ENCODE measurements at regions not wholly inside any gene's neighbourhood (a gene's known extent, or its start where the extent isn't known, plus 50 kb on each side); places are given as distances from the start of the nearest gene placed in this dataset.
"Not testable (repeated sequence)": the region's sequence is repeated elsewhere in the genome, so short reads cannot be mapped to it uniquely, and the experiment has no call there.

GRCh38 chr2:91422102-91422501 is 2730.6 kb downstream of the RPIA start:
- H3K4me1 ChIP-seq; H3K9ac ChIP-seq (ENCODE audit: low read depth in 2 of 2, low read length in 2 of 2); H3K27ac ChIP-seq; intact Hi-C loops (cut with DNase I); H3K36me3 ChIP-seq; H3K4me3 ChIP-seq; DNase-seq; H3K27me3 ChIP-seq; H3K9me3 ChIP-seq: not testable (repeated sequence)

DNA sequence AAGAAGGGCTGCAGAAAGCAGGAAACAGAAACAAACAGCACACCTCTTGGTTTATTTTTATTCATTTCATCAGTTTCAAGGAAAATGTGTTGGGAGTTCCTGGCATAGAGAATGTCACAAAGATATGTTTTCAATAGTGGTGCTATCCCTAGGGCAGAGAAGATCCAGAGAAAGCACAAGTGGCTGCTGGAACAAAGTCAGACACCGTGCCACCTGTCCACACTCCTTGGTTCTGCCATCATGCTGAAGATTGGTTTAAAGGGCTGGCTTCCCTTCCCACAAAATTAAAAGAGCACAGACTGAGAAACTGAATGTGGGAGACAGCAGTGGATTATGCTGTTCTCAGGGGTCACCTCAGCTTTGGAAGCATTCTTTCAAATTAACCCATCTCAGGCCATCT is 2735.7 kb downstream of the RPIA start:
- H3K4me3 ChIP-seq; H3K36me3 ChIP-seq; H3K4me1 ChIP-seq; DNase-seq; intact Hi-C loops (cut with DNase I); H3K27me3 ChIP-seq; H3K9me3 ChIP-seq; H3K27ac ChIP-seq; H3K9ac ChIP-seq (ENCODE audit: low read depth in 2 of 2, low read length in 2 of 2): not testable (repeated sequence)

- H3K4me1 ChIP-seq; intact Hi-C loops (cut with DNase I); H3K27ac ChIP-seq; H3K9ac ChIP-seq (ENCODE audit: low read depth in 2 of 2, low read length in 2 of 2); H3K9me3 ChIP-seq; H3K4me3 ChIP-seq; DNase-seq; H3K36me3 ChIP-seq: not testable (repeated sequence)
- peaks cover 24% of the 10 kb centered on the region for H3K27me3 ChIP-seq
Measured at GRCh38 chr2:91441932-91442245, 2750.4 kb downstream of the RPIA start.

- H3K27me3 ChIP-seq: peaks cover 24% of the 10 kb centered on the region
- no peaks in the 10 kb centered on the region for H3K4me1 ChIP-seq
- no peaks in the 10 kb centered on the region for H3K9me3 ChIP-seq
- peak overlapping the region; percentile 23 for H3K4me3 ChIP-seq
- H3K27ac ChIP-seq: no peak overlapping the region
- H3K9ac ChIP-seq (ENCODE audit: low read depth in 2 of 2, low read length in 2 of 2): no peak overlapping the region
- no peak for TF ChIP-seq CTCF (IDR thresholded peaks at IDR 0.05)
- DNase-seq: peak; percentile 18
- H3K36me3 ChIP-seq: no peaks in the 10 kb centered on the region
- intact Hi-C loops (cut with DNase I): no loop called here
Measured at GRCh38 chr2:91442246-91442905, 2750.9 kb downstream of the RPIA start.

DNA sequence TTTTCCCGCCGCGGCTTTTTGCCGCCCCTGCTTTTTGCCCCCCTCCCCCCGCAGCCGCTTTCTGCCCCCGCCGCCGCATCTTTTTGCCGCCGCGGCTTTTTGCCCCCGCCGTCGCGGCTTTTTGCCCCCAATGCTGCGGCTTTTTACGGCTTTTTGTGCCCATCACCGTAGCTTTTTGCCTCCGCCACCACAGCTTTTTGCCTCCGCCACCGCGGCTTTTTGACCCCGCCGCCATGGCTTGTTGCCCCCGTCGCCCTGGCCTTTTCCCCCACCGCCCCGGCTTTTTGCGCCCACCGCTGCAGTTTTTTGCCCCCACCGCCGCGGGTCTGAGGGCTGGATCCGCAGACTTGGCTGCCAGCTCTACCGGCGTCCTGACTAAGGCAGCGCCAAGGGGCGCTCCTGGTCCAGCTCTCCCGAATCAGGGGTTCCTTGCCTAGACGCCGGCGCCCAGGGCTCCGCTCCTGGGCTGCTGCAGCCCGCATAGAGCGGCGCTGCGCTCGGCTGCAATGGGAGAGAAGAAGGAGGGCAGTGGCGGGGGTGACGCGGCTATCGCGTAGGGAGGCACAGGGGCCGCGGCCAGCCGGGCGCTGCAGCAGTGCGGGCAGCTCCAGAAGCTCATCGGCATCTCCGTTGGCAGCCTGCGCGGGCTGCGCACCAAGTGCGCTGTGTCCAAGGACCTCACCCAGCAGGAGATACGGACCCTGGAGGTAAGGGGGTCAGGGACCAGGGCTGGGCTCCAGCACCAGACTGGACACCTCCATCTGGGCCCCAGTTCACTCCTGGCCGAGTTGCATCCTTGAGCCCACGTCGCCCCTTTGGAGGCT is 2751.6 kb downstream of the RPIA start:
- H3K27me3 ChIP-seq: peaks cover 24% of the 10 kb centered on the region
- intact Hi-C loops (cut with DNase I); H3K36me3 ChIP-seq; H3K4me1 ChIP-seq; H3K27ac ChIP-seq; H3K9me3 ChIP-seq; DNase-seq; H3K9ac ChIP-seq (ENCODE audit: low read depth in 2 of 2, low read length in 2 of 2): not testable (repeated sequence)
- peak overlapping the region; percentile 23 for H3K4me3 ChIP-seq

GRCh38 chr2:91443730-91444115 is 2752.2 kb downstream of the RPIA start:
- H3K4me1 ChIP-seq; intact Hi-C loops (cut with DNase I); H3K9ac ChIP-seq (ENCODE audit: low read depth in 2 of 2, low read length in 2 of 2); H3K9me3 ChIP-seq; DNase-seq; H3K36me3 ChIP-seq; H3K27ac ChIP-seq; H3K4me3 ChIP-seq: not testable (repeated sequence)
- H3K27me3 ChIP-seq: peaks cover 24% of the 10 kb centered on the region

DNA sequence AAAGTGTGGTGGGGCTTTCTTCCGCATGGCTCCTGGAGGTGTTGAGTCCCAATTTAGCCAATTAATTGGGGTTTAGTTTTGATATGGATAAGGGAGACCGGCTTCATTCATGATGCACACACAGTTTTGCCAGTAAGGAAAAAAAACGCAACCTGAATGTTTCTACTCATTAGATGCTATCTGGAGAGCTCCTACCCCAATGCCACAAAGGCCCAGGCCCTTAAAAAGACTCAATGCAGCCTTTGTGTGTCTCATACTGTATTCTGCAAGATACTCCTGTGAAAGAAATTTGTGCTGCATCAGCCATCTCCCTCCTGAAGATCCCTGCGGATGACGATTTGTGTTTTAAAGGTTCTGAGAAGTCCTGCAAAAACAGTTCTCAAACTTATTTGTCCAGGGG is 2754.2 kb downstream of the RPIA start:
- H3K9me3 ChIP-seq; H3K9ac ChIP-seq (ENCODE audit: low read depth in 2 of 2, low read length in 2 of 2); H3K36me3 ChIP-seq; H3K4me3 ChIP-seq; H3K4me1 ChIP-seq; DNase-seq; H3K27ac ChIP-seq; intact Hi-C loops (cut with DNase I): not testable (repeated sequence)
- H3K27me3 ChIP-seq: peaks cover 20% of the 10 kb centered on the region

GRCh38 chr2:91446489-91446888 is 2755.0 kb downstream of the RPIA start:
- H3K9ac ChIP-seq (ENCODE audit: low read depth in 2 of 2, low read length in 2 of 2); H3K27ac ChIP-seq; H3K4me3 ChIP-seq; H3K9me3 ChIP-seq; H3K36me3 ChIP-seq; H3K4me1 ChIP-seq; DNase-seq; intact Hi-C loops (cut with DNase I): not testable (repeated sequence)
- peaks cover 20% of the 10 kb centered on the region for H3K27me3 ChIP-seq

DNA sequence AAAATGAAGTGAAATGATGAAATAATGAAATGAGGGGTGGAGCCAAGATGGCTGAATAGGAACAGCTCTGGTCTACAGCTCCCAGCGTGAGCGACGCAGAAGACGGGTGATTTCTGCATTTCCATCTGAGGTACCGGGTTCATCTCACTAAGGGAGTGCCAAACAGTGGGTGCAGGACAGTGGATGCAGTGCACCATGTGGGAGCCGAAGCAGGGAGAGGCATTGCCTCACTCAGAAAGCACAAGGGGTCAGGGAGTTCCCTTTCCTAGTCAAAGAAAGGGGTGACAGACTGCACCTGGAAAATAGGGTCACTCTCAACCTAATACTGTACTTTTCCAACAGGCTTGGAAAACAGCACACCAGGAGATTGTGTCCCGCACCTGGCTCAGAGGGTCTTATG is 2755.4 kb downstream of the RPIA start:
- H3K9ac ChIP-seq (ENCODE audit: low read depth in 2 of 2, low read length in 2 of 2); DNase-seq; H3K27ac ChIP-seq; intact Hi-C loops (cut with DNase I); H3K4me3 ChIP-seq; H3K4me1 ChIP-seq; H3K36me3 ChIP-seq; H3K9me3 ChIP-seq: not testable (repeated sequence)
- H3K27me3 ChIP-seq: peaks cover 18% of the 10 kb centered on the region

DNA sequence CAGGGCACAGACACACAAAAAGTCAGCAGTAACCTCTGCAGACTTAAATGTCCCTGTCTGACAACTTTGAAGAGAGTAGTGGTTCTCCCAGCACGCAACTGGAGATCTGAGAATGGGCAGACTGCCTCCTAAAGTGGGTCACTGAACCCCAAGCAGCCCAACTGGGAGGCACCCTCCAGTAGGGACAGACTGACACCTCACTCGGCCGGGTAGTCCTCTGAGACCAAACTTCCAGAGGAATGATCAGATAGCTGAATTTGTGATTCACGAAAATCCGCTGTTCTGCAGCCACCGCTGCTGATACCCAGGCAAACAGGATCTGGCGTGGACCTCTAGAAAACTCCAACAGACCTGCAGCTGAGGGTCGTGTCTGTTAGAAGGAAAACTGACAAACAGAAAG is 2756.0 kb downstream of the RPIA start:
- DNase-seq; H3K36me3 ChIP-seq; H3K4me3 ChIP-seq; H3K27ac ChIP-seq; H3K4me1 ChIP-seq; H3K9ac ChIP-seq (ENCODE audit: low read depth in 2 of 2, low read length in 2 of 2); intact Hi-C loops (cut with DNase I); H3K9me3 ChIP-seq: not testable (repeated sequence)
- H3K27me3 ChIP-seq: peaks cover 12% of the 10 kb centered on the region

DNA sequence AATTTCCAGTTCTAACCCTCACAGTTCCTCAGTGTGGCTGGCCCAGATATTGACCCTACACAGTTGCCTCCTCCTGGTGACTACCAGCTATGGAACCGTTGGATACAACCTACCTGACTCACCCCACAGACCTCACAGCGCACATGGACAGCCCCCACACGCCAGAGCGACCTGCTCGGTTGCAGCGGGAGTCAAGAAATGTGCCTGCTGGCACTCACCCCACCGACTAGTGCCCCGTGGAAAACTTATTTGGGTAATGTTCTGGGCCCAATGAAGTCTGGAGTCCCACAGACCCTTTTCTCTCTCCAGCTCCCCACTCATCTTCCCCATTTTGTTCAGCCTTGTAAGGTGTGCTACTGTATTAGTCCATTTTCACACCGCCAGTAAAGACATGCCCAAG is 2770.8 kb downstream of the RPIA start:
- H3K9ac ChIP-seq (ENCODE audit: low read depth in 2 of 2, low read length in 2 of 2); H3K27ac ChIP-seq; DNase-seq; H3K4me3 ChIP-seq; intact Hi-C loops (cut with DNase I); H3K27me3 ChIP-seq; H3K9me3 ChIP-seq; H3K36me3 ChIP-seq; H3K4me1 ChIP-seq: not testable (repeated sequence)

GRCh38 chr2:91463007-91463406 is 2771.5 kb downstream of the RPIA start:
- DNase-seq; intact Hi-C loops (cut with DNase I); H3K4me1 ChIP-seq; H3K4me3 ChIP-seq; H3K9ac ChIP-seq (ENCODE audit: low read depth in 2 of 2, low read length in 2 of 2); H3K27ac ChIP-seq; H3K27me3 ChIP-seq; H3K9me3 ChIP-seq; H3K36me3 ChIP-seq: not testable (repeated sequence)
